HEK293T (cell line): ENCODE measurements at regions not wholly inside any gene's neighbourhood (a gene's known extent, or its start where the extent isn't known, plus 50 kb on each side); places are given as distances from the start of the nearest gene placed in this dataset.

Experiments used
- ARNT ChIP-seq: fragments of 450-650 bp; IDR thresholded peaks from 2 replicates; pipeline ENCODE4 v1.6.1; 2017; ENCODE audit warnings: mild to moderate bottlenecking
- BHLHE40 ChIP-seq: fragments of 450-650 bp; IDR thresholded peaks from 2 replicates; pipeline ENCODE4 v1.6.1; 2016; ENCODE audit warnings: mild to moderate bottlenecking, moderate library complexity, borderline replicate concordance
- FOXA1 ChIP-seq: fragments of 450-650 bp; IDR thresholded peaks from 2 replicates; pipeline ENCODE4 v1.6.1; 2016; ENCODE audit warnings: mild to moderate bottlenecking
- FOXM1 ChIP-seq: fragments of 450-650 bp; IDR thresholded peaks from 2 replicates; pipeline ENCODE4 v1.6.1; 2017; ENCODE audit warnings: mild to moderate bottlenecking, borderline replicate concordance
- HDGF ChIP-seq: fragments of 450-650 bp; IDR thresholded peaks from 2 replicates; pipeline ENCODE4 v1.6.1; 2017; ENCODE audit warnings: antibody characterized with exemption, borderline replicate concordance
- LEF1 ChIP-seq: fragments of 450-650 bp; IDR thresholded peaks from 2 replicates; pipeline ENCODE4 v1.6.1; 2017; ENCODE audit warnings: mild to moderate bottlenecking, borderline replicate concordance
- NFRKB ChIP-seq: fragments of 450-650 bp; IDR thresholded peaks from 2 replicates; pipeline ENCODE4 v1.6.1; 2016; ENCODE audit warnings: mild to moderate bottlenecking, moderate library complexity
- SP1 ChIP-seq: fragments of 450-650 bp; IDR thresholded peaks from 2 replicates; pipeline ENCODE4 v1.6.1; 2017
- SUZ12 ChIP-seq: fragments of 450-650 bp; IDR thresholded peaks from 2 replicates; pipeline ENCODE4 v1.6.1; 2016; ENCODE audit warnings: mild to moderate bottlenecking
- TARDBP ChIP-seq: fragments of 450-650 bp; IDR thresholded peaks from 2 replicates; pipeline ENCODE4 v1.6.1; 2016
- ZNF384 ChIP-seq: fragments of 450-650 bp; IDR thresholded peaks from 2 replicates; pipeline ENCODE4 v1.6.1; 2016

GRCh38 chr2:153213022-153213421 is 265.5 kb downstream of the RPRM start:
- TF ChIP-seq FOXA1 (no peak), NFRKB (no peak), ZNF384 (no peak), ARNT (no peak), SP1 (no peak), TARDBP (no peak), SUZ12 (no peak), LEF1 (no peak), FOXM1 (no peak), BHLHE40 (no peak), HDGF (no peak)
